AG20443 (cell line): ENCODE measurements at regions not wholly inside any gene's neighbourhood (a gene's known extent, or its start where the extent isn't known, plus 50 kb on each side); places are given as distances from the start of the nearest gene placed in this dataset.
A peak's percentile ranks its signal among the peaks of the same experiment; 100 is the strongest.
"Not testable (repeated sequence)": the region's sequence is repeated elsewhere in the genome, so short reads cannot be mapped to it uniquely, and the experiment has no call there.

Experiments used
- DNase-seq: peaks from one replicate; pipeline ENCODE4 v3.0.0; 2012; ENCODE audit warnings: low spot score, mixed read lengths

- DNase-seq, result no peak
These were observed 214.0 kb upstream of the KLF14 start for GRCh38 chr7:130947792-130948580.

GRCh38 chr7:130948822-130949221 is 214.8 kb upstream of the KLF14 start:
- DNase-seq, result no peak

- DNase-seq, result no peak
These were observed 215.5 kb upstream of the KLF14 start for GRCh38 chr7:130949550-130949949.

GRCh38 chr7:130950054-130950453 is 216.0 kb upstream of the KLF14 start:
- no peak for DNase-seq

GRCh38 chr7:130950741-130951140 is 216.7 kb upstream of the KLF14 start:
- no peak for DNase-seq

- DNase-seq, result no peak
These were observed 217.4 kb upstream of the KLF14 start for GRCh38 chr7:130951303-130951975.

GRCh38 chr7:130951976-130952876 is 218.2 kb upstream of the KLF14 start:
- no peak for DNase-seq

- no peak for DNase-seq
These were observed 219.2 kb upstream of the KLF14 start for GRCh38 chr7:130953196-130953595.

GRCh38 chr7:130954918-130955564 is 221.0 kb upstream of the KLF14 start:
- no peak for DNase-seq

- no peak for DNase-seq
These were observed 221.5 kb upstream of the KLF14 start for GRCh38 chr7:130955565-130955919.

GRCh38 chr7:130956417-130957136 is 222.6 kb upstream of the KLF14 start:
- DNase-seq, result no peak

GRCh38 chr7:130957137-130957513 is 223.1 kb upstream of the KLF14 start:
- no peak for DNase-seq

GRCh38 chr7:130957722-130958435 is 223.9 kb upstream of the KLF14 start:
- DNase-seq, result not testable (repeated sequence)

GRCh38 chr7:130958846-130959245 is 224.8 kb upstream of the KLF14 start:
- DNase-seq, result no peak

GRCh38 chr7:130959743-130960207 is 225.8 kb upstream of the KLF14 start:
- DNase-seq, result peak; percentile 66

- peak; percentile 70 for DNase-seq
These were observed 226.4 kb upstream of the KLF14 start for GRCh38 chr7:130960208-130960988.

GRCh38 chr7:130961128-130961601 is 227.2 kb upstream of the KLF14 start:
- peak; percentile 37 for DNase-seq

GRCh38 chr7:130962109-130962508 is 228.1 kb upstream of the KLF14 start:
- no peak for DNase-seq

GRCh38 chr7:130963339-130963738 is 229.3 kb upstream of the KLF14 start:
- DNase-seq, result no peak

- DNase-seq, result no peak
These were observed 231.5 kb upstream of the KLF14 start for GRCh38 chr7:130965515-130965914.
